HepG2 (cell line): ENCODE measurements at regions not wholly inside any gene's neighbourhood (a gene's known extent, or its start where the extent isn't known, plus 50 kb on each side); places are given as distances from the start of the nearest gene placed in this dataset.

Experiments
- AHDC1 ChIP-seq: sonication (generic); formaldehyde crosslinking; IDR thresholded peaks from 2 replicates; pipeline ENCODE4 v1.5.1; 2020; ENCODE audit warnings: mild to moderate bottlenecking, missing genetic modification reagents, borderline replicate concordance
- ELF3 ChIP-seq: IDR thresholded peaks from 2 replicates; pipeline ENCODE4 v1.6.1; 2016; ENCODE audit warnings: missing genetic modification reagents, missing compliant biosample characterization
- FOXP1 ChIP-seq, 2 experiments: fragments of 450-650 bp in 1 of 2; IDR thresholded peaks; 2 replicates each; pipeline ENCODE4 v1.6.1; 2017 to 2018; ENCODE audit warnings: antibody characterized with exemption in 1 of 2
- GATAD1 ChIP-seq: IDR thresholded peaks from 2 replicates; pipeline ENCODE4 v1.6.1; 2016; ENCODE audit warnings: missing genetic modification reagents, missing compliant biosample characterization
- HMG20A ChIP-seq: IDR thresholded peaks from 2 replicates; pipeline ENCODE4 v1.6.1; 2016; ENCODE audit warnings: borderline replicate concordance
- KLF16 ChIP-seq, 2 experiments: sonication (generic) in 1 of 2; formaldehyde crosslinking in 1 of 2; IDR thresholded peaks; 2 replicates each; pipeline versions ENCODE4 v1.6.1 to v1.8.0; 2016 to 2023; ENCODE audit warnings: missing genetic modification reagents in 2 of 2, missing compliant biosample characterization in 1 of 2
- TCF12 ChIP-seq, 2 experiments: fragments of 450-650 bp in 1 of 2; sonication (generic) in 1 of 2; formaldehyde crosslinking in 1 of 2; IDR thresholded peaks; 2 replicates each; pipeline versions ENCODE4 v1.6.1 to v1.8.0; 2017 to 2022; ENCODE audit warnings: antibody characterized with exemption in 1 of 2, mild to moderate bottlenecking in 1 of 2, missing genetic modification reagents in 1 of 2, moderate library complexity in 1 of 2
- TEAD3 ChIP-seq: optimal IDR thresholded peaks from 2 replicates; pipeline ENCODE3; 2016; ENCODE audit warnings: borderline replicate concordance
- ZBTB25 ChIP-seq: IDR thresholded peaks from 2 replicates; pipeline ENCODE4 v1.6.1; 2018; ENCODE audit warnings: missing genetic modification reagents
- ZC3H4 ChIP-seq: sonication (generic); formaldehyde crosslinking; IDR thresholded peaks from 2 replicates; pipeline ENCODE4 v1.4.0; 2020; ENCODE audit warnings: missing genetic modification reagents, borderline replicate concordance
- ZSCAN29 ChIP-seq: sonication (generic); formaldehyde crosslinking; conservative IDR thresholded peaks from 2 replicates; pipeline ENCODE4 v1.4.0; 2020; ENCODE audit warnings: mild to moderate bottlenecking, missing genetic modification reagents
- TF ChIP-seq, protein P1 (sequence below): sonication (generic); formaldehyde crosslinking; conservative IDR thresholded peaks from 2 replicates; pipeline ENCODE4 v1.4.0; 2020; ENCODE audit warnings: missing genetic modification reagents
- TF ChIP-seq, protein P2 (sequence below): sonication (generic); formaldehyde crosslinking; IDR thresholded peaks from 2 replicates; pipeline ENCODE4 v1.4.0; 2020; ENCODE audit warnings: missing genetic modification reagents
- TF ChIP-seq, protein P3 (sequence below): sonication (generic); formaldehyde crosslinking; IDR thresholded peaks from 2 replicates; pipeline ENCODE4 v1.5.1; 2020; ENCODE audit warnings: mild to moderate bottlenecking, missing genetic modification reagents

GRCh38 chr21:14889080-14889810 lies 175.6 kb downstream of the NRIP1 start (continued):
- TF ChIP-seq AHDC1 (CRISPR knock-in tag) (peak; percentile 97), HMG20A (CRISPR knock-in tag) (peak; percentile 97), TEAD3 (peak; percentile 84), KLF16 (CRISPR knock-in tag; IDR thresholded peaks at IDR 0.05) (peak in 1 of 2 experiments; percentile 94; a peak in 2 of 4 replicates), FOXP1 (IDR thresholded peaks at IDR 0.05) (peak; percentile 96), FOXP1 (CRISPR knock-in tag; IDR thresholded peaks at IDR 0.05) (peak; percentile 98), ZBTB25 (CRISPR knock-in tag) (peak; percentile 83; the same call in 1 of the 2 replicates), ELF3 (CRISPR knock-in tag) (peak; percentile 79), ZC3H4 (no peak), GATAD1 (CRISPR knock-in tag) (peak; percentile 61; the same call in 1 of the 2 replicates), TCF12 (IDR thresholded peaks at IDR 0.05) (no peak), TCF12 (CRISPR knock-in tag; IDR thresholded peaks at IDR 0.05) (peak; percentile 80; the same call in 1 of the 2 replicates), ZSCAN29 (CRISPR knock-in tag) (no peak)
- TF ChIP-seq, protein P1, sequence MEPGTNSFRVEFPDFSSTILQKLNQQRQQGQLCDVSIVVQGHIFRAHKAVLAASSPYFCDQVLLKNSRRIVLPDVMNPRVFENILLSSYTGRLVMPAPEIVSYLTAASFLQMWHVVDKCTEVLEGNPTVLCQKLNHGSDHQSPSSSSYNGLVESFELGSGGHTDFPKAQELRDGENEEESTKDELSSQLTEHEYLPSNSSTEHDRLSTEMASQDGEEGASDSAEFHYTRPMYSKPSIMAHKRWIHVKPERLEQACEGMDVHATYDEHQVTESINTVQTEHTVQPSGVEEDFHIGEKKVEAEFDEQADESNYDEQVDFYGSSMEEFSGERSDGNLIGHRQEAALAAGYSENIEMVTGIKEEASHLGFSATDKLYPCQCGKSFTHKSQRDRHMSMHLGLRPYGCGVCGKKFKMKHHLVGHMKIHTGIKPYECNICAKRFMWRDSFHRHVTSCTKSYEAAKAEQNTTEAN (CRISPR knock-in tag) = no peak
- TF ChIP-seq, protein P2, sequence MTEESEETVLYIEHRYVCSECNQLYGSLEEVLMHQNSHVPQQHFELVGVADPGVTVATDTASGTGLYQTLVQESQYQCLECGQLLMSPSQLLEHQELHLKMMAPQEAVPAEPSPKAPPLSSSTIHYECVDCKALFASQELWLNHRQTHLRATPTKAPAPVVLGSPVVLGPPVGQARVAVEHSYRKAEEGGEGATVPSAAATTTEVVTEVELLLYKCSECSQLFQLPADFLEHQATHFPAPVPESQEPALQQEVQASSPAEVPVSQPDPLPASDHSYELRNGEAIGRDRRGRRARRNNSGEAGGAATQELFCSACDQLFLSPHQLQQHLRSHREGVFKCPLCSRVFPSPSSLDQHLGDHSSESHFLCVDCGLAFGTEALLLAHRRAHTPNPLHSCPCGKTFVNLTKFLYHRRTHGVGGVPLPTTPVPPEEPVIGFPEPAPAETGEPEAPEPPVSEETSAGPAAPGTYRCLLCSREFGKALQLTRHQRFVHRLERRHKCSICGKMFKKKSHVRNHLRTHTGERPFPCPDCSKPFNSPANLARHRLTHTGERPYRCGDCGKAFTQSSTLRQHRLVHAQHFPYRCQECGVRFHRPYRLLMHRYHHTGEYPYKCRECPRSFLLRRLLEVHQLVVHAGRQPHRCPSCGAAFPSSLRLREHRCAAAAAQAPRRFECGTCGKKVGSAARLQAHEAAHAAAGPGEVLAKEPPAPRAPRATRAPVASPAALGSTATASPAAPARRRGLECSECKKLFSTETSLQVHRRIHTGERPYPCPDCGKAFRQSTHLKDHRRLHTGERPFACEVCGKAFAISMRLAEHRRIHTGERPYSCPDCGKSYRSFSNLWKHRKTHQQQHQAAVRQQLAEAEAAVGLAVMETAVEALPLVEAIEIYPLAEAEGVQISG (CRISPR knock-in tag) = no peak
- TF ChIP-seq, protein P3, sequence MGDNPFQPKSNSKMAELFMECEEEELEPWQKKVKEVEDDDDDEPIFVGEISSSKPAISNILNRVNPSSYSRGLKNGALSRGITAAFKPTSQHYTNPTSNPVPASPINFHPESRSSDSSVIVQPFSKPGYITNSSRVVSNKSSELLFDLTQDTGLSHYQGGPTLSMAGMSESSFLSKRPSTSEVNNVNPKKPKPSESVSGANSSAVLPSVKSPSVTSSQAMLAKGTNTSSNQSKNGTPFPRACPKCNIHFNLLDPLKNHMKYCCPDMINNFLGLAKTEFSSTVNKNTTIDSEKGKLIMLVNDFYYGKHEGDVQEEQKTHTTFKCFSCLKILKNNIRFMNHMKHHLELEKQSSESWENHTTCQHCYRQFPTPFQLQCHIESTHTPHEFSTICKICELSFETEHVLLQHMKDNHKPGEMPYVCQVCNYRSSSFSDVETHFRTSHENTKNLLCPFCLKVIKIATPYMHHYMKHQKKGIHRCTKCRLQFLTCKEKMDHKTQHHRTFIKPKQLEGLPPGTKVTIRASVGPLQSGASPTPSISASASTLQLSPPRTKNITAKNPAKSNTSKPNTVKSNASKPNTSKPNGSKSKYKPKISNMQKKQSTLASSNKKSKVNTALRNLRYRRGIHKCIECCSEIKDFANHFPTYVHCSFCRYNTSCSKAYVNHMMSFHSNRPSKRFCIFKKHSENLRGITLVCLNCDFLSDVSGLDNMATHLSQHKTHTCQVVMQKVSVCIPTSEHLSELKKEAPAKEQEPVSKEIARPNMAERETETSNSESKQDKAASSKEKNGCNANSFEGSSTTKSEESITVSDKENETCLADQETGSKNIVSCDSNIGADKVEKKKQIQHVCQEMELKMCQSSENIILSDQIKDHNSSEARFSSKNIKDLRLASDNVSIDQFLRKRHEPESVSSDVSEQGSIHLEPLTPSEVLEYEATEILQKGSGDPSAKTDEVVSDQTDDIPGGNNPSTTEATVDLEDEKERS (CRISPR knock-in tag) = peak; percentile 98
